IPS-18a (cell line): ENCODE measurements at regions not wholly inside any gene's neighbourhood (a gene's known extent, or its start where the extent isn't known, plus 50 kb on each side); places are given as distances from the start of the nearest gene placed in this dataset.

Experiments used
- H3K27ac ChIP-seq: one replicate; pipeline ENCODE4 v1.5.1; 2013; ENCODE audit warnings: low read length
- H3K27me3 ChIP-seq: one replicate; pipeline ENCODE4 v1.6.1; 2013; ENCODE audit warnings: mild to moderate bottlenecking, low read length; ENCODE audit not compliant: control insufficient read depth, insufficient read depth
- H3K36me3 ChIP-seq: one replicate; pipeline ENCODE4 v1.6.1; 2013; ENCODE audit warnings: low read depth, low read length; ENCODE audit not compliant: control insufficient read depth
- H3K4me1 ChIP-seq: one replicate; pipeline ENCODE4 v1.6.1; 2013; ENCODE audit warnings: low read depth, low read length; ENCODE audit not compliant: control insufficient read depth
- H3K4me3 ChIP-seq: one replicate; pipeline ENCODE4 v1.5.1; 2013; ENCODE audit warnings: low read length
- H3K9ac ChIP-seq: one replicate; pipeline ENCODE4 v1.6.1; 2013; ENCODE audit warnings: mild to moderate bottlenecking, low read length, moderate library complexity
- H3K9me3 ChIP-seq: one replicate; pipeline ENCODE4 v1.6.1; 2013; ENCODE audit warnings: low read depth, low read length; ENCODE audit not compliant: control insufficient read depth

GRCh38 chr1:65719391-65719790 lies 73.3 kb upstream of the PDE4B start:
- no peaks in the 10 kb centered on the region for H3K4me1 ChIP-seq
- no peaks in the 10 kb centered on the region for H3K9me3 ChIP-seq
- no peak overlapping the region for H3K27ac ChIP-seq
- H3K4me3 ChIP-seq: no peak overlapping the region
- H3K27me3 ChIP-seq: no peaks in the 10 kb centered on the region
- H3K9ac ChIP-seq: no peak overlapping the region
- no peaks in the 10 kb centered on the region for H3K36me3 ChIP-seq

DNA sequence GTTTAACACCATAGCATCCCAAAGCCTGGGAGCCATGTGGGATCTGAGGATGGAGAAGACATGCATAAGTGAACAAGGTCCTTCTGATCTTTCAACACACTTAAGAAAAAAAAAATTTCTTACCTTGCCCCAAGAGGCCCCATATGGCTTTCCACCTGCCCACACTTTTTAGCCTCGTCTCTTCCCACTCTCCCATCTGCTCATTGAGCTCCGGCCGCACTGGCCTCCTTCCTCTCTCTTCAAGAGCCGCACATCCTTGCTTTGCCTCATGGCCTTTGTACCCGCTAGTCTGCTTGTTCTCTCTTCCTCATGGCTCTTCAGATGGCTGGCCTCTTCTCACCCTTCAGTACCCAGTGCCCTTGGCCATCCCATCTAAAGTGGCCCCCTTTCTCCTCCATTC lies 70.2 kb upstream of the PDE4B start:
- Histone ChIP-seq H3K4me3 (no peak overlapping the region), H3K9ac (no peak overlapping the region)

DNA sequence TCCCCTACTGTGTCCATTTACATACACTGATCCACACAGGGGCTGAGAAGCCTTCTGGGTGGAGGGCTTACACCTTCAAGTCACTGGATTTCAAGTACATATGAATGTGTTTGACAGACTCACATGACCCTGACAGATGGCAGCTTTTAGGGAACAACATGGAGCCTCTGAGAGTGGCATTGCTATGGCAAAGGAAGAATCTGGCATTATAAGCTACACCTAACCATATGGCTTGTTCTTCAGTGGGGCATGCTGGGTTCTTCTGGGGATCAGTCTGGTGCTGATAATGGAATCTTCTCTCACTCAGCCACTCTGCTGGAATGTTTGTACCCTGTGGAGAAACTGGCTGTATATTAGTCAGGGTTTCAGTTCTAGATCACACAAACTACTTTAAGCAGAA lies 68.5 kb upstream of the PDE4B start:
- Histone ChIP-seq H3K4me1 (no peaks in the 10 kb centered on the region), H3K9ac (no peak overlapping the region), H3K27ac (no peak overlapping the region), H3K36me3 (no peaks in the 10 kb centered on the region), H3K4me3 (no peak overlapping the region), H3K27me3 (no peaks in the 10 kb centered on the region), H3K9me3 (no peaks in the 10 kb centered on the region)

More for the DNA sequence above, 70.2 kb upstream of the PDE4B start:
- H3K36me3 ChIP-seq: no peaks in the 10 kb centered on the region
- H3K4me1 ChIP-seq: no peaks in the 10 kb centered on the region
- H3K9me3 ChIP-seq: no peaks in the 10 kb centered on the region
- H3K27ac ChIP-seq: no peak overlapping the region
- H3K27me3 ChIP-seq: no peaks in the 10 kb centered on the region

DNA sequence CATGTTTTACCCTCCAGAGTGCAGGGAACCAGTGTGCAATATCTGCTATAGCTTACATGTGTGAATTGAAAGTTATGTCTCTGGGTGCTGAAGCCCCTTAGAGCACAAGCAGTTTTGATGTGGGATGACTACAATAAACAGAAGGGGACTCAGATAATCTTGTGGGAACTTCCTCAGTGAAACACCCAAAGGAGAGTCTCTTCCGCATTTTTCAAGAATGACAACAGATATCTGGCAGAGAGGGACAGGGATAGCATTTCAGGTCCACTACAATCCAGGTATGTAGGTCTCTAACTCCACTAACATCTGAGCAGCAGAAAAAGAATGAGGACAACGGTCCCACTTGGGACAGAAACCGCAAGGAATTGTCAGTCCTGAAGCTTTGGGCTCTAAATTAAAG lies 67.6 kb upstream of the PDE4B start:
- Histone ChIP-seq H3K27ac (no peak overlapping the region), H3K27me3 (no peaks in the 10 kb centered on the region), H3K36me3 (no peaks in the 10 kb centered on the region), H3K4me3 (no peak overlapping the region), H3K4me1 (no peaks in the 10 kb centered on the region), H3K9me3 (no peaks in the 10 kb centered on the region), H3K9ac (no peak overlapping the region)

GRCh38 chr1:65728504-65728903 lies 64.2 kb upstream of the PDE4B start:
- Histone ChIP-seq H3K9me3 (no peaks in the 10 kb centered on the region), H3K27me3 (no peaks in the 10 kb centered on the region), H3K36me3 (no peaks in the 10 kb centered on the region), H3K4me3 (no peak overlapping the region), H3K4me1 (no peaks in the 10 kb centered on the region), H3K9ac (no peak overlapping the region), H3K27ac (no peak overlapping the region)

GRCh38 chr1:65729259-65729658 lies 63.4 kb upstream of the PDE4B start:
- Histone ChIP-seq H3K27me3 (no peaks in the 10 kb centered on the region), H3K9ac (no peak overlapping the region), H3K27ac (no peak overlapping the region), H3K4me3 (no peak overlapping the region), H3K9me3 (no peaks in the 10 kb centered on the region), H3K4me1 (no peaks in the 10 kb centered on the region), H3K36me3 (no peaks in the 10 kb centered on the region)

- Histone ChIP-seq H3K4me1 (no peaks in the 10 kb centered on the region), H3K4me3 (no peak overlapping the region), H3K27ac (no peak overlapping the region), H3K36me3 (no peaks in the 10 kb centered on the region), H3K27me3 (no peaks in the 10 kb centered on the region), H3K9me3 (no peaks in the 10 kb centered on the region), H3K9ac (no peak overlapping the region)
These were observed 57.7 kb upstream of the PDE4B start for GRCh38 chr1:65734979-65735378.

GRCh38 chr1:65741993-65742392 lies 50.7 kb upstream of the PDE4B start:
- H3K9me3 ChIP-seq: peaks cover 13% of the 10 kb centered on the region
- no peaks in the 10 kb centered on the region for H3K27me3 ChIP-seq

More at GRCh38 chr1:65741993-65742392, 50.7 kb upstream of the PDE4B start:
- no peaks in the 10 kb centered on the region for H3K4me1 ChIP-seq
- no peak overlapping the region for H3K4me3 ChIP-seq
- no peak overlapping the region for H3K9ac ChIP-seq
- H3K36me3 ChIP-seq: no peaks in the 10 kb centered on the region
- no peak overlapping the region for H3K27ac ChIP-seq
